ENCODE measurements at regions not wholly inside any gene's neighbourhood (a gene's known extent, or its start where the extent isn't known, plus 50 kb on each side); places are given as distances from the start of the nearest gene placed in this dataset.
A peak's percentile ranks its signal among the peaks of the same experiment; 100 is the strongest.

DNA sequence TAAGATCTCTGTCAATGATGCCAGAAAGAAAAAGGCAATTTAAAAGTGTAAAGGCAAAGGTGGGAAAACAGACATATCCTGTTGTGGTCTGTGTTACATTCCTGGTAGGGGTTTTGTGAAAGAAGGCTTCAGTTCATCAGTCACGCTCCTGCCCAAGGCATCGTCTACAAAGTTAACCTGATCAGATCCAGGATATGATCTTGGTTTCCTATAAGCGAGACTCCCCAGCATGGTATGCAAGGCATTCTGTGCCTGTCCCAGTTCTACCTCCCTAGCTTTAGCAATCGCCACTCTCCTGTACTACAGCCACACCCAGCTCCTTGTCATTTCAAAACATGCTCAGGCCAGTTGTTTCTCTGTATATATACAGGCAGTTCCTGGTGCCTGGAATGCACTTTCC, 58.0 kb upstream of the PTPN3 start:
- H3K4me2 ChIP-seq (ENCODE audit: extremely low read depth, insufficient read depth, low read length), result no peak overlapping the region
- peaks cover 11% of the 10 kb centered on the region for H3K27me3 ChIP-seq (ENCODE audit: control insufficient read depth, insufficient read depth, low read length)
- H3K9ac ChIP-seq (ENCODE audit: insufficient read depth, low read length), result no peak overlapping the region
- H3K79me2 ChIP-seq (ENCODE audit: control insufficient read depth, insufficient read depth, low read length), result no peaks in the 10 kb centered on the region
- peak in 1 of 2 donors; percentile 17 for DNase-seq (ENCODE audit: low read depth in 2 of 2)
- peaks cover 2% of the 10 kb centered on the region for H4K20me1 ChIP-seq (ENCODE audit: control insufficient read depth, extremely low read depth, insufficient read depth, low read length)
- H3K9me3 ChIP-seq (ENCODE audit: control insufficient read depth, insufficient read depth, low read depth, low read length), result no peaks in the 10 kb centered on the region
- TF ChIP-seq, protein P1, sequence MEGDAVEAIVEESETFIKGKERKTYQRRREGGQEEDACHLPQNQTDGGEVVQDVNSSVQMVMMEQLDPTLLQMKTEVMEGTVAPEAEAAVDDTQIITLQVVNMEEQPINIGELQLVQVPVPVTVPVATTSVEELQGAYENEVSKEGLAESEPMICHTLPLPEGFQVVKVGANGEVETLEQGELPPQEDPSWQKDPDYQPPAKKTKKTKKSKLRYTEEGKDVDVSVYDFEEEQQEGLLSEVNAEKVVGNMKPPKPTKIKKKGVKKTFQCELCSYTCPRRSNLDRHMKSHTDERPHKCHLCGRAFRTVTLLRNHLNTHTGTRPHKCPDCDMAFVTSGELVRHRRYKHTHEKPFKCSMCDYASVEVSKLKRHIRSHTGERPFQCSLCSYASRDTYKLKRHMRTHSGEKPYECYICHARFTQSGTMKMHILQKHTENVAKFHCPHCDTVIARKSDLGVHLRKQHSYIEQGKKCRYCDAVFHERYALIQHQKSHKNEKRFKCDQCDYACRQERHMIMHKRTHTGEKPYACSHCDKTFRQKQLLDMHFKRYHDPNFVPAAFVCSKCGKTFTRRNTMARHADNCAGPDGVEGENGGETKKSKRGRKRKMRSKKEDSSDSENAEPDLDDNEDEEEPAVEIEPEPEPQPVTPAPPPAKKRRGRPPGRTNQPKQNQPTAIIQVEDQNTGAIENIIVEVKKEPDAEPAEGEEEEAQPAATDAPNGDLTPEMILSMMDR (conservative IDR thresholded peaks at IDR 0.05 in 1 of 2, IDR thresholded peaks at IDR 0.05 in 1 of 2; ENCODE audit: low read depth in 1 of 2, low read length in 2 of 2), result no peak
- TF ChIP-seq EZH2 (IDR thresholded peaks at IDR 0.05; ENCODE audit: low read length, missing control alignments), result no peak
- H3K36me3 ChIP-seq (ENCODE audit: control insufficient read depth, insufficient read depth, low read length), result no peaks in the 10 kb centered on the region
- H3K27ac ChIP-seq (ENCODE audit: insufficient read depth, low read length), result no peak overlapping the region
- H3K4me1 ChIP-seq (ENCODE audit: control insufficient read depth, extremely low read depth, insufficient read depth, low read length), result no peaks in the 10 kb centered on the region
- H2AFZ ChIP-seq (ENCODE audit: low read length), result no peak overlapping the region
- no peak overlapping the region for H3K4me3 ChIP-seq (replicated peaks in 1 of 4; ENCODE audit: control extremely low read depth in 1 of 4, insufficient read depth in 1 of 4, low read depth in 3 of 4, low read length in 4 of 4)

DNA sequence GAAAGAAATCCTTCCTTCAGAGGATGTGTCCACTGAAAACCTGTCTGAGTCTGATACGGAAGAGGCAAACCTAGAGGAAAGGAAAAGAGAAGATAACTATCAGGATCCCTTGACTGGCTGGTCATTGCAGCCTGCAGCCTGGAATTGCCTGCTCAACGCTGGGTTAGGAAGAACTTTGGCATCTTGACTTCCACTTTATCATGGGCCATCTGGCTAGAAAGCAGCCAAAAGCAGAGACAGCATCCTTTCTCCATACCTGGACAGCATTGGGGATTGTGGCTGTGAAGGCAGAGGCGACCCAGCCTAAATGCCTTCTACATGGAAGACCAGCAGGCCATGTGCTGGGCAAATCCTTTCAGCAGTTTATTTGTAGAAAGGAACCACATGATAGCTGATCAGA, 58.7 kb upstream of the PTPN3 start:
- no peak for DNase-seq (ENCODE audit: low read depth in 2 of 2)
- H3K36me3 ChIP-seq (ENCODE audit: control insufficient read depth, insufficient read depth, low read length), result no peaks in the 10 kb centered on the region
- H3K4me2 ChIP-seq (ENCODE audit: extremely low read depth, insufficient read depth, low read length), result no peak overlapping the region
- peaks cover 6% of the 10 kb centered on the region for H3K27me3 ChIP-seq (ENCODE audit: control insufficient read depth, insufficient read depth, low read length)
- H3K9ac ChIP-seq (ENCODE audit: insufficient read depth, low read length), result no peak overlapping the region
- H3K9me3 ChIP-seq (ENCODE audit: control insufficient read depth, insufficient read depth, low read depth, low read length), result no peaks in the 10 kb centered on the region
- no peak overlapping the region for H2AFZ ChIP-seq (ENCODE audit: low read length)
- H3K4me1 ChIP-seq (ENCODE audit: control insufficient read depth, extremely low read depth, insufficient read depth, low read length), result no peaks in the 10 kb centered on the region
- H3K4me3 ChIP-seq (replicated peaks in 1 of 4; ENCODE audit: control extremely low read depth in 1 of 4, insufficient read depth in 1 of 4, low read depth in 3 of 4, low read length in 4 of 4), result no peak overlapping the region
- TF ChIP-seq EZH2 (IDR thresholded peaks at IDR 0.05; ENCODE audit: low read length, missing control alignments), result no peak
- TF ChIP-seq, protein P1 (conservative IDR thresholded peaks at IDR 0.05 in 1 of 2, IDR thresholded peaks at IDR 0.05 in 1 of 2; ENCODE audit: low read depth in 1 of 2, low read length in 2 of 2), result no peak
- H4K20me1 ChIP-seq (ENCODE audit: control insufficient read depth, extremely low read depth, insufficient read depth, low read length), result peaks cover 2% of the 10 kb centered on the region
- no peaks in the 10 kb centered on the region for H3K79me2 ChIP-seq (ENCODE audit: control insufficient read depth, insufficient read depth, low read length)
- H3K27ac ChIP-seq (ENCODE audit: insufficient read depth, low read length), result no peak overlapping the region

DNA sequence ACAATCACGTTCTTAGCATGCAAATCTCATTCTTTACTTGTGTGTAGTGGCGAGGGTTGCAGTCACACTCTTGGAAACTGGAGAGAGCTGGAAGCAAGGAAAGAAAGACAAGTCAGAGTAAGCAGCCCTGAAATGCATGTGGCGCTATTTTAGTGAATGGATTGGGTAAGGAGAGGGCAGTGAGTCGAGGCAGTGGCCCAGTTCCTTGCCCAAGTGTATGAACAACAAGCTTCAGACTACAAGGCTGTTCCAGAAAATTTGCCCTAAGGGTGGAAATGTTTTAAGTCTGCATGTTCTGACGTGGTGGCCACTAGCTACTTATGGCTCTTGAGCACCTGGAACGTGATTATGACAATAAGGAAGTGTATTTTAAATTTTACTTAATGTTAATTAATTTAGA, 59.4 kb upstream of the PTPN3 start:
- no peak overlapping the region for H3K4me2 ChIP-seq (ENCODE audit: extremely low read depth, insufficient read depth, low read length)
- peaks cover 6% of the 10 kb centered on the region for H3K27me3 ChIP-seq (ENCODE audit: control insufficient read depth, insufficient read depth, low read length)
- peaks cover 2% of the 10 kb centered on the region for H4K20me1 ChIP-seq (ENCODE audit: control insufficient read depth, extremely low read depth, insufficient read depth, low read length)
- H3K36me3 ChIP-seq (ENCODE audit: control insufficient read depth, insufficient read depth, low read length), result no peaks in the 10 kb centered on the region
- no peak overlapping the region for H3K4me3 ChIP-seq (replicated peaks in 1 of 4; ENCODE audit: control extremely low read depth in 1 of 4, insufficient read depth in 1 of 4, low read depth in 3 of 4, low read length in 4 of 4)
- H3K4me1 ChIP-seq (ENCODE audit: control insufficient read depth, extremely low read depth, insufficient read depth, low read length), result no peaks in the 10 kb centered on the region
- no peak overlapping the region for H3K9ac ChIP-seq (ENCODE audit: insufficient read depth, low read length)
- no peaks in the 10 kb centered on the region for H3K79me2 ChIP-seq (ENCODE audit: control insufficient read depth, insufficient read depth, low read length)
- no peak for TF ChIP-seq EZH2 (IDR thresholded peaks at IDR 0.05; ENCODE audit: low read length, missing control alignments)
- TF ChIP-seq, protein P1 (conservative IDR thresholded peaks at IDR 0.05 in 1 of 2, IDR thresholded peaks at IDR 0.05 in 1 of 2; ENCODE audit: low read depth in 1 of 2, low read length in 2 of 2), result no peak
- H2AFZ ChIP-seq (ENCODE audit: low read length), result no peak overlapping the region
- no peak for DNase-seq (ENCODE audit: low read depth in 2 of 2)
- H3K9me3 ChIP-seq (ENCODE audit: control insufficient read depth, insufficient read depth, low read depth, low read length), result no peaks in the 10 kb centered on the region
- no peak overlapping the region for H3K27ac ChIP-seq (ENCODE audit: insufficient read depth, low read length)
